ENCODE measurements at regions not wholly inside any gene's neighbourhood (a gene's known extent, or its start where the extent isn't known, plus 50 kb on each side); places are given as distances from the start of the nearest gene placed in this dataset.
A peak's percentile ranks its signal among the peaks of the same experiment; 100 is the strongest.

GRCh38 chr14:100659345-100660001 is 67.2 kb upstream of the DLK1 start:
- DNase-seq, result no peak

GRCh38 chr14:100660498-100660881 is 66.2 kb upstream of the DLK1 start:
- DNase-seq, result no peak

- DNase-seq, result no peak
Measured at GRCh38 chr14:100660882-100661635, 65.6 kb upstream of the DLK1 start.

GRCh38 chr14:100662879-100663760 is 63.6 kb upstream of the DLK1 start:
- peak; percentile 79 for DNase-seq

- DNase-seq, result no peak
Measured at GRCh38 chr14:100663761-100664052, 63.0 kb upstream of the DLK1 start.

- no peak for DNase-seq
Measured at GRCh38 chr14:100664231-100664630, 62.5 kb upstream of the DLK1 start.

- DNase-seq, result no peak
Measured at GRCh38 chr14:100664841-100665510, 61.7 kb upstream of the DLK1 start.

- DNase-seq, result no peak
Measured at GRCh38 chr14:100665511-100666032, 61.1 kb upstream of the DLK1 start.

- no peak for DNase-seq
Measured at GRCh38 chr14:100666403-100666802, 60.3 kb upstream of the DLK1 start.

- DNase-seq, result no peak
Measured at GRCh38 chr14:100666851-100667250, 59.8 kb upstream of the DLK1 start.

GRCh38 chr14:100667656-100668055 is 59.0 kb upstream of the DLK1 start:
- DNase-seq, result no peak

- no peak for DNase-seq
Measured at GRCh38 chr14:100668352-100668751, 58.3 kb upstream of the DLK1 start.

- peak; percentile 51 for DNase-seq
Measured at GRCh38 chr14:100669011-100669412, 57.7 kb upstream of the DLK1 start.

- peak; percentile 69 for DNase-seq
Measured at GRCh38 chr14:100669468-100669867, 57.2 kb upstream of the DLK1 start.

- no peak for DNase-seq
Measured at GRCh38 chr14:100670017-100670752, 56.5 kb upstream of the DLK1 start.

- no peak for DNase-seq
Measured at GRCh38 chr14:100670753-100671049, 56.0 kb upstream of the DLK1 start.

- no peak for DNase-seq
Measured at GRCh38 chr14:100671386-100671901, 55.2 kb upstream of the DLK1 start.

- DNase-seq, result no peak
Measured at GRCh38 chr14:100671906-100672305, 54.8 kb upstream of the DLK1 start.

- peak; percentile 79 for DNase-seq
Measured at GRCh38 chr14:100673085-100673806, 53.4 kb upstream of the DLK1 start.

GRCh38 chr14:100673807-100674154 is 52.9 kb upstream of the DLK1 start:
- DNase-seq, result no peak

GRCh38 chr14:100674428-100674827 is 52.3 kb upstream of the DLK1 start:
- DNase-seq, result no peak

Data from hematopoietic multipotent progenitor cell treated with erythropoietin and hydrocortisone succinate and interleukin-3 and kit ligand, for 6 days (in vitro differentiated cells).